ENCODE measurements at regions not wholly inside any gene's neighbourhood (a gene's known extent, or its start where the extent isn't known, plus 50 kb on each side); places are given as distances from the start of the nearest gene placed in this dataset.
A peak's percentile ranks its signal among the peaks of the same experiment; 100 is the strongest.
"Not testable (repeated sequence)": the region's sequence is repeated elsewhere in the genome, so short reads cannot be mapped to it uniquely, and the experiment has no call there.

- DNase-seq (ENCODE audit: extremely low read depth in 1 of 2, low read depth in 1 of 2): no peak
Observed at GRCh38 chr4:43089730-43090129, 197.2 kb downstream of the GRXCR1 start.

- no peak for DNase-seq (ENCODE audit: extremely low read depth in 1 of 2, low read depth in 1 of 2)
Observed at GRCh38 chr4:43103048-43103447, 210.5 kb downstream of the GRXCR1 start.

GRCh38 chr4:43112139-43112538 lies 219.6 kb downstream of the GRXCR1 start:
- DNase-seq (ENCODE audit: extremely low read depth in 1 of 2, low read depth in 1 of 2): no peak

GRCh38 chr4:43113196-43113595 lies 220.7 kb downstream of the GRXCR1 start:
- no peak for DNase-seq (ENCODE audit: extremely low read depth in 1 of 2, low read depth in 1 of 2)

- DNase-seq (ENCODE audit: extremely low read depth in 1 of 2, low read depth in 1 of 2): no peak
Observed at GRCh38 chr4:43126595-43126994, 234.1 kb downstream of the GRXCR1 start.

GRCh38 chr4:43130228-43131021 lies 237.9 kb downstream of the GRXCR1 start:
- DNase-seq (ENCODE audit: extremely low read depth in 1 of 2, low read depth in 1 of 2): no peak

- peak; percentile 0 to 18 for DNase-seq (ENCODE audit: extremely low read depth in 1 of 2, low read depth in 1 of 2)
Observed at GRCh38 chr4:43132010-43132582, 239.6 kb downstream of the GRXCR1 start.

GRCh38 chr4:43133566-43133965 lies 241.1 kb downstream of the GRXCR1 start:
- DNase-seq (ENCODE audit: extremely low read depth in 1 of 2, low read depth in 1 of 2): no peak

- no peak for DNase-seq (ENCODE audit: extremely low read depth in 1 of 2, low read depth in 1 of 2)
Observed at GRCh38 chr4:43136752-43137151, 244.2 kb downstream of the GRXCR1 start.

- no peak for DNase-seq (ENCODE audit: extremely low read depth in 1 of 2, low read depth in 1 of 2)
Observed at GRCh38 chr4:43146198-43146597, 253.7 kb downstream of the GRXCR1 start.

- DNase-seq (ENCODE audit: extremely low read depth in 1 of 2, low read depth in 1 of 2): no peak
Observed at GRCh38 chr4:43148481-43148880, 256.0 kb downstream of the GRXCR1 start.

GRCh38 chr4:43163101-43163792 lies 270.7 kb downstream of the GRXCR1 start:
- DNase-seq (ENCODE audit: extremely low read depth in 1 of 2, low read depth in 1 of 2): no peak

- DNase-seq (ENCODE audit: extremely low read depth in 1 of 2, low read depth in 1 of 2): no peak
Observed at GRCh38 chr4:43189741-43190140, 297.2 kb downstream of the GRXCR1 start.

GRCh38 chr4:43212576-43212975 lies 320.1 kb downstream of the GRXCR1 start:
- DNase-seq (ENCODE audit: extremely low read depth in 1 of 2, low read depth in 1 of 2): not testable (repeated sequence)

GRCh38 chr4:43223820-43224219 lies 331.3 kb downstream of the GRXCR1 start:
- DNase-seq (ENCODE audit: extremely low read depth in 1 of 2, low read depth in 1 of 2): no peak

GRCh38 chr4:43224559-43224958 lies 332.0 kb downstream of the GRXCR1 start:
- DNase-seq (ENCODE audit: extremely low read depth in 1 of 2, low read depth in 1 of 2): no peak

- no peak for DNase-seq (ENCODE audit: extremely low read depth in 1 of 2, low read depth in 1 of 2)
Observed at GRCh38 chr4:43233321-43233720, 340.8 kb downstream of the GRXCR1 start.

- DNase-seq (ENCODE audit: extremely low read depth in 1 of 2, low read depth in 1 of 2): no peak
Observed at GRCh38 chr4:43234626-43235415, 342.3 kb downstream of the GRXCR1 start.

GRCh38 chr4:43238008-43238407 lies 345.5 kb downstream of the GRXCR1 start:
- DNase-seq (ENCODE audit: extremely low read depth in 1 of 2, low read depth in 1 of 2): no peak

- DNase-seq (ENCODE audit: extremely low read depth in 1 of 2, low read depth in 1 of 2): no peak
Observed at GRCh38 chr4:43238585-43238984, 346.1 kb downstream of the GRXCR1 start.

- no peak for DNase-seq (ENCODE audit: extremely low read depth in 1 of 2, low read depth in 1 of 2)
Observed at GRCh38 chr4:43241104-43241503, 348.6 kb downstream of the GRXCR1 start.

Data from stimulated activated CD8-positive, alpha-beta memory T cell treated with anti-CD3 and anti-CD28 coated beads, Interleukin-7, amount 100 ng/mL, for 48 hours (primary cell).